PC-3 (cell line): ENCODE measurements at regions not wholly inside any gene's neighbourhood (a gene's known extent, or its start where the extent isn't known, plus 50 kb on each side); places are given as distances from the start of the nearest gene placed in this dataset.
"Not testable (repeated sequence)": the region's sequence is repeated elsewhere in the genome, so short reads cannot be mapped to it uniquely, and the experiment has no call there.

Source experiments
- ATAC-seq: fragments of 200-7000 bp; cut with Tn5 transposase; 2 replicates; pipeline ENCODE4 v1.9.1; 2020; ENCODE audit warnings: mild to moderate bottlenecking, moderate library complexity
- BruUV-seq: library from RNA; stranded (reverse); fragments of 400-500 nt; replicated peaks from 2 replicates; lab custom pipeline; 2021; lab: Mats Ljungman, UMichigan
- CTCF ChIA-PET: fragments of 300-600 bp; sonication (Branson Sonifier 250); formaldehyde crosslinking; loops from one replicate; lab custom pipeline; 2022; ENCODE audit warnings: antibody characterized with exemption; lab: Charles Lee
- POLR2A ChIA-PET: fragments of 300-600 bp; sonication (Branson Sonifier 250); formaldehyde crosslinking; loops from one replicate; lab custom pipeline; 2022; ENCODE audit warnings: antibody characterized with exemption; ENCODE audit not compliant: unreplicated experiment; lab: Charles Lee
- DNase-seq: peaks from one replicate; pipeline ENCODE4 v3.0.0-alpha.2; 2015
- H2AFZ ChIP-seq: fragments of 300-600 bp; sonication (generic); 2 replicates; pipeline ENCODE4 v1.6.0; 2016; ENCODE audit warnings: antibody characterized with exemption, low read length
- H3F3A ChIP-seq: fragments of 300-600 bp; sonication (generic); one replicate; pipeline ENCODE4 v1.6.0; 2017; ENCODE audit warnings: antibody characterized with exemption, low read length, control low read depth, mild to moderate bottlenecking; ENCODE audit not compliant: unreplicated experiment
- H3K27ac ChIP-seq: fragments of 300-600 bp; sonication (generic); 2 replicates; pipeline ENCODE4 v1.5.1; 2016; ENCODE audit warnings: mild to moderate bottlenecking, low read length
- H3K27me3 ChIP-seq: fragments of 300-600 bp; sonication (generic); 2 replicates; pipeline ENCODE4 v1.6.1; 2016; ENCODE audit warnings: low read length, mixed read lengths
- H3K36me3 ChIP-seq: fragments of 300-600 bp; sonication (generic); 2 replicates; pipeline ENCODE4 v1.6.1; 2016; ENCODE audit warnings: low read depth, mixed run types, low read length, mixed read lengths
- H3K4me1 ChIP-seq: fragments of 300-600 bp; sonication (generic); 2 replicates; pipeline ENCODE4 v1.5.1; 2016; ENCODE audit warnings: low read length; ENCODE audit not compliant: insufficient read depth
- H3K4me2 ChIP-seq: fragments of 300-600 bp; sonication (generic); 2 replicates; pipeline ENCODE4 v1.6.0; 2016; ENCODE audit warnings: low read length
- H3K4me3 ChIP-seq: fragments of 300-600 bp; sonication (generic); 2 replicates; pipeline ENCODE4 v1.5.1; 2016; ENCODE audit warnings: mild to moderate bottlenecking, low read length, mixed read lengths
- H3K79me2 ChIP-seq: fragments of 300-600 bp; sonication (generic); 2 replicates; pipeline ENCODE4 v1.6.1; 2017; ENCODE audit warnings: low read length, mixed read lengths
- H3K9ac ChIP-seq: fragments of 300-600 bp; sonication (generic); 2 replicates; pipeline ENCODE4 v1.6.0; 2016; ENCODE audit warnings: mild to moderate bottlenecking, low read length
- H3K9me2 ChIP-seq: fragments of 300-600 bp; sonication (generic); replicated peaks from 2 replicates; pipeline ENCODE4 v1.6.1; 2016; ENCODE audit warnings: mixed run types, low read length, mixed read lengths
- H3K9me3 ChIP-seq: fragments of 300-600 bp; sonication (generic); 2 replicates; pipeline ENCODE4 v1.6.1; 2016; ENCODE audit warnings: low read length, mixed read lengths
- H4K20me1 ChIP-seq: fragments of 300-600 bp; sonication (generic); 2 replicates; pipeline ENCODE4 v1.6.1; 2016; ENCODE audit warnings: low read length, mixed read lengths
- CTCF ChIP-seq: fragments of 300-600 bp; sonication (generic); conservative IDR thresholded peaks from 2 replicates; pipeline ENCODE4 v1.5.1; 2017; ENCODE audit warnings: antibody characterized with exemption, low read depth, mild to moderate bottlenecking, low read length
- EZH2 ChIP-seq: fragments of 300-600 bp; sonication (generic); IDR thresholded peaks from one replicate; pipeline ENCODE4 v1.6.1; 2017; ENCODE audit warnings: antibody characterized with exemption, mild to moderate bottlenecking, low read length; ENCODE audit not compliant: unreplicated experiment
- EZH2phosphoT487 ChIP-seq: fragments of 300-600 bp; sonication (generic); IDR thresholded peaks from 2 replicates; pipeline ENCODE4 v1.6.1; 2018; ENCODE audit warnings: mild to moderate bottlenecking, antibody characterized with exemption, low read length, borderline replicate concordance
- intact Hi-C: fragments of 100-400 bp; cut with micrococcal nuclease; formaldehyde crosslinking; loops from 2 replicates; pipeline ENCODE4 v1.9.0; 2023

- no peaks in the 10 kb centered on the region for H3K4me1 ChIP-seq
- no peak overlapping the region for H3K4me2 ChIP-seq
- intact Hi-C loops = no loop called here
- CTCF ChIA-PET = no interaction called here
- no peak overlapping the region for H3K4me3 ChIP-seq
- no peaks in the 10 kb centered on the region for H4K20me1 ChIP-seq
- TF ChIP-seq EZH2phosphoT487 (no peak), CTCF (no peak), EZH2 (no peak)
- H3K9ac ChIP-seq = no peak overlapping the region
- no peak for DNase-seq
- no peaks in the 10 kb centered on the region for H3K9me2 ChIP-seq
- no peaks in the 10 kb centered on the region for H3K36me3 ChIP-seq
- ATAC-seq = no peak
- POLR2A ChIA-PET = no interaction called here
- no TSS peak for BruUV-seq
- H2AFZ ChIP-seq = no peak overlapping the region
- H3K79me2 ChIP-seq = no peaks in the 10 kb centered on the region
- no peaks in the 10 kb centered on the region for H3F3A ChIP-seq
- peaks cover 49% of the 10 kb centered on the region for H3K27me3 ChIP-seq
- no peaks in the 10 kb centered on the region for H3K9me3 ChIP-seq
- H3K27ac ChIP-seq = no peak overlapping the region
Measured at GRCh38 chr12:131271724-131272123, 318.0 kb downstream of the ADGRD1 start.

- ATAC-seq, H3K9me3 ChIP-seq, H3K27ac ChIP-seq, H3K4me1 ChIP-seq, H3K9ac ChIP-seq, H3K79me2 ChIP-seq, CTCF ChIA-PET, H2AFZ ChIP-seq, H4K20me1 ChIP-seq, H3F3A ChIP-seq, POLR2A ChIA-PET, H3K9me2 ChIP-seq, BruUV-seq, H3K4me2 ChIP-seq, intact Hi-C loops, H3K4me3 ChIP-seq, H3K36me3 ChIP-seq, DNase-seq: not testable (repeated sequence)
- peaks cover 49% of the 10 kb centered on the region for H3K27me3 ChIP-seq
Measured at GRCh38 chr12:131272283-131272814, 318.6 kb downstream of the ADGRD1 start.

- no peak for ATAC-seq
- Histone ChIP-seq H3K9me2 (no peaks in the 10 kb centered on the region), H3K9me3 (no peaks in the 10 kb centered on the region), H3K9ac (no peak overlapping the region), H3K36me3 (no peaks in the 10 kb centered on the region), H3K4me1 (no peaks in the 10 kb centered on the region), H4K20me1 (no peaks in the 10 kb centered on the region), H3K27ac (no peak overlapping the region), H3K27me3 (peaks cover 54% of the 10 kb centered on the region), H3K4me3 (no peak overlapping the region), H3K79me2 (no peaks in the 10 kb centered on the region), H3K4me2 (no peak overlapping the region), H3F3A (no peaks in the 10 kb centered on the region), H2AFZ (no peak overlapping the region)
- BruUV-seq = no TSS peak
- intact Hi-C loops = no loop called here
- ChIA-PET CTCF (no interaction called here), POLR2A (no interaction called here)
- no peak for TF ChIP-seq EZH2
- no peak for DNase-seq
Measured at GRCh38 chr12:131273291-131273845, 319.7 kb downstream of the ADGRD1 start.

GRCh38 chr12:131274061-131274460 is 320.4 kb downstream of the ADGRD1 start:
- Histone ChIP-seq H3K79me2 (no peaks in the 10 kb centered on the region), H3K36me3 (no peaks in the 10 kb centered on the region), H2AFZ (no peak overlapping the region), H3K4me3 (no peak overlapping the region), H3K4me1 (no peaks in the 10 kb centered on the region), H3K27ac (no peak overlapping the region), H3K9me3 (no peaks in the 10 kb centered on the region), H3K4me2 (no peak overlapping the region), H3K9ac (no peak overlapping the region), H4K20me1 (no peaks in the 10 kb centered on the region), H3F3A (no peaks in the 10 kb centered on the region), H3K9me2 (no peaks in the 10 kb centered on the region), H3K27me3 (peaks cover 61% of the 10 kb centered on the region)
- intact Hi-C loops = no loop called here
- ChIA-PET CTCF (no interaction called here), POLR2A (no interaction called here)
- ATAC-seq (no peak), DNase-seq (no peak)
- TF ChIP-seq CTCF (no peak), EZH2 (no peak), EZH2phosphoT487 (no peak)
- BruUV-seq = no TSS peak
